AG04449 (cell line): ENCODE measurements at regions not wholly inside any gene's neighbourhood (a gene's known extent, or its start where the extent isn't known, plus 50 kb on each side); places are given as distances from the start of the nearest gene placed in this dataset.

Source experiments
- CTCF ChIA-PET: fragments of 350-600 bp; formaldehyde crosslinking; extraction: SDS; loops from one replicate; lab custom pipeline; 2021; ENCODE audit warnings: antibody characterized with exemption; lab: Yijun Ruan, JAX
- POLR2A ChIA-PET: fragments of 400-600, 350-600 bp; formaldehyde crosslinking; extraction: SDS; loops from one replicate; lab custom pipeline; 2020; ENCODE audit warnings: antibody characterized with exemption, inconsistent platforms; lab: Yijun Ruan, JAX
- DNase-seq: peaks from one replicate; pipeline ENCODE4 v3.0.0-alpha.2; 2010; ENCODE audit warnings: low read depth, low spot score
- H3K4me3 ChIP-seq: 2 replicates; pipeline ENCODE4 v1.5.1; 2011; ENCODE audit warnings: low read depth, mild to moderate bottlenecking, control low read depth, low read length
- CTCF ChIP-seq: IDR thresholded peaks from one replicate; pipeline ENCODE4 v1.5.1; 2011; ENCODE audit warnings: mild to moderate bottlenecking, moderate library complexity, low read length, control low read depth, inconsistent platforms; ENCODE audit not compliant: insufficient read depth; ENCODE audit errors: missing control alignments

GRCh38 chr4:177948853-177949252 is 506.6 kb upstream of the AGA start:
- ChIA-PET POLR2A (no interaction called here), CTCF (no interaction called here)
- no peak overlapping the region for H3K4me3 ChIP-seq
- TF ChIP-seq CTCF: no peak
- DNase-seq: no peak

GRCh38 chr4:177951026-177951425 is 508.8 kb upstream of the AGA start:
- CTCF ChIA-PET: no interaction called here
- TF ChIP-seq CTCF: no peak
- no peak overlapping the region for H3K4me3 ChIP-seq
- POLR2A ChIA-PET: no interaction called here
- DNase-seq: no peak

- ChIA-PET POLR2A (no interaction called here), CTCF (no interaction called here)
- no peak for TF ChIP-seq CTCF
Measured at GRCh38 chr4:177952723-177953122, 510.5 kb upstream of the AGA start.

GRCh38 chr4:177957596-177958360 is 515.5 kb upstream of the AGA start:
- POLR2A ChIA-PET: no interaction called here
- TF ChIP-seq CTCF: no peak
- DNase-seq: no peak
- no peak overlapping the region for H3K4me3 ChIP-seq
- CTCF ChIA-PET: no interaction called here

More at GRCh38 chr4:177952723-177953122, 510.5 kb upstream of the AGA start:
- H3K4me3 ChIP-seq: no peak overlapping the region
- no peak for DNase-seq

GRCh38 chr4:177960566-177960965 is 518.3 kb upstream of the AGA start:
- H3K4me3 ChIP-seq: no peak overlapping the region
- no peak for TF ChIP-seq CTCF
- POLR2A ChIA-PET: no interaction called here
- DNase-seq: no peak
- CTCF ChIA-PET: no interaction called here

- POLR2A ChIA-PET: no interaction called here
- no peak for TF ChIP-seq CTCF
- no peak for DNase-seq
- CTCF ChIA-PET: no interaction called here
- no peak overlapping the region for H3K4me3 ChIP-seq
Measured at GRCh38 chr4:177961761-177962380, 519.6 kb upstream of the AGA start.
